Liver (tissue), 8 donors: ENCODE measurements at regions not wholly inside any gene's neighbourhood (a gene's known extent, or its start where the extent isn't known, plus 50 kb on each side); places are given as distances from the start of the nearest gene placed in this dataset.

Source experiments
- DNase-seq: peaks from one replicate; pipeline ENCODE4 v3.0.0-alpha.2; 2017; ENCODE audit warnings: low spot score
- H3K27ac ChIP-seq, 2 donors: one replicate each; pipeline ENCODE4 v1.7.0; 2013; ENCODE audit warnings: inconsistent platforms in 2 of 2, low read length in 2 of 2, control low read depth in 1 of 2, low read depth in 1 of 2, mild to moderate bottlenecking in 1 of 2
- H3K27me3 ChIP-seq, 4 donors: one replicate each; pipeline versions ENCODE4 v1.6.1 to v1.7.0; 2013; ENCODE audit warnings: low read length in 3 of 4, inconsistent platforms in 1 of 4, mild to moderate bottlenecking in 1 of 4, moderate library complexity in 1 of 4; ENCODE audit not compliant: control insufficient read depth in 4 of 4, insufficient read depth in 4 of 4
- H3K36me3 ChIP-seq, 4 donors: one replicate each; pipeline versions ENCODE4 v1.6.1 to v1.7.0; 2013; ENCODE audit warnings: low read length in 3 of 4, mild to moderate bottlenecking in 3 of 4, low read depth in 1 of 4, moderate library complexity in 1 of 4; ENCODE audit not compliant: control insufficient read depth in 4 of 4, insufficient read depth in 3 of 4
- H3K4me1 ChIP-seq, 4 donors: one replicate each; pipeline versions ENCODE4 v1.6.1 to v1.7.0; 2013; ENCODE audit warnings: low read length in 3 of 4, mild to moderate bottlenecking in 3 of 4, moderate library complexity in 1 of 4; ENCODE audit not compliant: control insufficient read depth in 4 of 4, insufficient read depth in 4 of 4
- H3K4me3 ChIP-seq, 3 donors: one replicate each; pipeline versions ENCODE4 v1.6.1 to v1.7.0; 2013; ENCODE audit warnings: low read length in 3 of 3, control low read depth in 1 of 3, low read depth in 1 of 3, mild to moderate bottlenecking in 1 of 3
- H3K9ac ChIP-seq, 2 donors: one replicate each; pipeline ENCODE4 v1.7.0; 2013; ENCODE audit warnings: low read length in 2 of 2, mild to moderate bottlenecking in 2 of 2, moderate library complexity in 2 of 2, control low read depth in 1 of 2, low read depth in 1 of 2
- H3K9me3 ChIP-seq, 4 donors: one replicate each; pipeline versions ENCODE4 v1.6.1 to v1.7.0; 2013; ENCODE audit warnings: low read length in 3 of 4; ENCODE audit not compliant: control insufficient read depth in 4 of 4
- ATF3 ChIP-seq: IDR thresholded peaks from 2 replicates; pipeline ENCODE4 v1.6.1; 2016; ENCODE audit warnings: antibody characterized with exemption
- CTCF ChIP-seq: fragments of 150-350 bp; IDR thresholded peaks from 2 replicates; pipeline ENCODE4 v1.5.1; 2017; ENCODE audit warnings: improper control_type of control experiment, low read depth, low read length; ENCODE audit not compliant: missing input control
- EGR1 ChIP-seq, 2 donors: IDR thresholded peaks; 2 replicates each; pipeline ENCODE4 v1.6.1; 2016 to 2018; ENCODE audit warnings: antibody characterized with exemption in 2 of 2, low read depth in 2 of 2
- FOXA1 ChIP-seq: IDR thresholded peaks from 2 replicates; pipeline ENCODE4 v1.6.1; 2016; ENCODE audit warnings: antibody characterized with exemption
- GABPA ChIP-seq, 2 donors: IDR thresholded peaks in 1 of 2; conservative IDR thresholded peaks in 1 of 2; 2 replicates each; pipeline ENCODE4 v1.6.1; 2016; ENCODE audit warnings: antibody characterized with exemption in 2 of 2, mild to moderate bottlenecking in 1 of 2, moderate library complexity in 1 of 2
- HNF4A ChIP-seq, 2 donors: conservative IDR thresholded peaks; 2 replicates each; pipeline ENCODE4 v1.6.1; 2016; ENCODE audit warnings: antibody characterized with exemption in 2 of 2, mild to moderate bottlenecking in 2 of 2
- HNF4G ChIP-seq: IDR thresholded peaks from 2 replicates; pipeline ENCODE4 v1.6.1; 2016; ENCODE audit warnings: antibody characterized with exemption
- JUND ChIP-seq, 2 donors: IDR thresholded peaks; 2 replicates each; pipeline ENCODE4 v1.6.1; 2016; ENCODE audit warnings: antibody characterized with exemption in 2 of 2
- MAX ChIP-seq: IDR thresholded peaks from 2 replicates; pipeline ENCODE4 v1.6.1; 2016; ENCODE audit warnings: antibody characterized with exemption
- REST ChIP-seq: IDR thresholded peaks from 2 replicates; pipeline ENCODE4 v1.6.1; 2016; ENCODE audit warnings: antibody characterized with exemption, mild to moderate bottlenecking
- RXRA ChIP-seq, 2 donors: IDR thresholded peaks; 2 replicates each; pipeline ENCODE4 v1.6.1; 2017 to 2018; ENCODE audit warnings: antibody characterized with exemption in 2 of 2, mild to moderate bottlenecking in 1 of 2
- SP1 ChIP-seq: IDR thresholded peaks from 2 replicates; pipeline ENCODE4 v1.6.1; 2018; ENCODE audit warnings: antibody characterized with exemption, mild to moderate bottlenecking
- TAF1 ChIP-seq: conservative IDR thresholded peaks from 2 replicates; pipeline ENCODE4 v1.6.1; 2016; ENCODE audit warnings: antibody characterized with exemption, mild to moderate bottlenecking
- YY1 ChIP-seq: IDR thresholded peaks from 2 replicates; pipeline ENCODE4 v1.6.1; 2016; ENCODE audit warnings: antibody characterized with exemption, mild to moderate bottlenecking
- ZBTB33 ChIP-seq: IDR thresholded peaks from 2 replicates; pipeline ENCODE4 v1.6.1; 2016; ENCODE audit warnings: antibody characterized with exemption
- WGBS: extraction: QIAGEN DNeasy Blood & Tissue Kit; methylation state at CpG from one replicate; pipeline ENCODE4 v1.1.7; 2013; 5-methylcytosine and 5-hydroxymethylcytosine counted together
- donor health status: healthy.
- donor health status: healthy.
- donor health status: healthy.
- donor health status: healthy.
- donor health status: healthy.

GRCh38 chr4:41832961-41833360 lies 84.4 kb upstream of the PHOX2B start:
- Histone ChIP-seq H3K4me3 (no peak overlapping the region), H3K9ac (no peak overlapping the region), H3K9me3 (peaks cover 0 to 2% (median 0%) of the 10 kb centered on the region in 4 donors), H3K4me1 (no peaks in the 10 kb centered on the region), H3K27ac (no peak overlapping the region), H3K27me3 (no peaks in the 10 kb centered on the region), H3K36me3 (no peaks in the 10 kb centered on the region)
- TF ChIP-seq ATF3 (no peak), HNF4A (conservative IDR thresholded peaks at IDR 0.05) (no peak), JUND (IDR thresholded peaks at IDR 0.05) (no peak), RXRA (IDR thresholded peaks at IDR 0.05) (no peak), MAX (no peak), REST (no peak), SP1 (no peak), CTCF (no peak), EGR1 (IDR thresholded peaks at IDR 0.05; ENCODE audit: low read depth in 2 of 2) (no peak), ZBTB33 (no peak), TAF1 (no peak), GABPA (IDR thresholded peaks at IDR 0.05 in 1 of 2, conservative IDR thresholded peaks at IDR 0.05 in 1 of 2) (no peak), FOXA1 (no peak)
- WGBS: 3% methylated on average over 1 of the region's 1 CpG
- no peak for DNase-seq

GRCh38 chr4:41822325-41822724 lies 73.8 kb upstream of the PHOX2B start:
- H3K4me3 ChIP-seq: no peak overlapping the region
- H3K4me1 ChIP-seq: no peaks in the 10 kb centered on the region
- no peak overlapping the region for H3K27ac ChIP-seq
- H3K9ac ChIP-seq: no peak overlapping the region
- no peaks in the 10 kb centered on the region for H3K36me3 ChIP-seq
- no peaks in the 10 kb centered on the region for H3K9me3 ChIP-seq
- no peak for TF ChIP-seq REST
- no peak for TF ChIP-seq EGR1 (IDR thresholded peaks at IDR 0.05; ENCODE audit: low read depth in 2 of 2)
- no peak for TF ChIP-seq ATF3
- TF ChIP-seq YY1: no peak
- no peak for TF ChIP-seq HNF4G
- no peak for TF ChIP-seq MAX
- no peak for TF ChIP-seq FOXA1
- no peak for TF ChIP-seq HNF4A (conservative IDR thresholded peaks at IDR 0.05)
- peaks cover 0 to 13% (median 2%) of the 10 kb centered on the region in 4 donors for H3K27me3 ChIP-seq
- no peak for DNase-seq
- WGBS: 75% methylated on average over 4 of the region's 4 CpGs
